ENCODE measurements at regions not wholly inside any gene's neighbourhood (a gene's known extent, or its start where the extent isn't known, plus 50 kb on each side); places are given as distances from the start of the nearest gene placed in this dataset.

DNA sequence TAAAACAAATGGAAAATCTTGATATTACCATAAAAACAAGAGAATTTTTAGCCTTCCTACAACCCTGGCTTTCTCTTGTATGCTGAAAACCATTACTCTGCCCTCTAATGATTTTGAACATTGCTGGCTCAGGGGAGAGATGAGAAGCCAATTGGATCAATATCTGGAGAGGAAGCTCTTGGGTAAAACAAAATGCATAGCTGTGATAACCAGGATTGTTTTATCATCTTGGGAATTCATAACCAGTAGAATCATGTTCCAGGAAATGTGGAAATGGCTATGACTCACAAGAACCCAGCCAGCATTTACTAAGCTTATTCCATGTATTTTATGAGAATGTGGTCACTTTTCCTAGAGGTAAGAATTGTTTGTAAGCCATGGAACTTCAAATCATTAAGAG lies 51.1 kb upstream of the CTNND2 start:
- no peak for DNase-seq

Measured in NCI-H446 (cell line).